PC-3 (cell line): ENCODE measurements at regions not wholly inside any gene's neighbourhood (a gene's known extent, or its start where the extent isn't known, plus 50 kb on each side); places are given as distances from the start of the nearest gene placed in this dataset.

Experiments used
- ATAC-seq: fragments of 200-7000 bp; cut with Tn5 transposase; 2 replicates; pipeline ENCODE4 v1.9.1; 2020; ENCODE audit warnings: mild to moderate bottlenecking, moderate library complexity
- BruUV-seq: library from RNA; stranded (reverse); fragments of 400-500 nt; replicated peaks from 2 replicates; lab custom pipeline; 2021; lab: Mats Ljungman, UMichigan
- CTCF ChIA-PET: fragments of 300-600 bp; sonication (Branson Sonifier 250); formaldehyde crosslinking; loops from one replicate; lab custom pipeline; 2022; ENCODE audit warnings: antibody characterized with exemption; lab: Charles Lee
- POLR2A ChIA-PET: fragments of 300-600 bp; sonication (Branson Sonifier 250); formaldehyde crosslinking; loops from one replicate; lab custom pipeline; 2022; ENCODE audit warnings: antibody characterized with exemption; ENCODE audit not compliant: unreplicated experiment; lab: Charles Lee
- DNase-seq: peaks from one replicate; pipeline ENCODE4 v3.0.0-alpha.2; 2015
- H2AFZ ChIP-seq: fragments of 300-600 bp; sonication (generic); 2 replicates; pipeline ENCODE4 v1.6.0; 2016; ENCODE audit warnings: antibody characterized with exemption, low read length
- H3F3A ChIP-seq: fragments of 300-600 bp; sonication (generic); one replicate; pipeline ENCODE4 v1.6.0; 2017; ENCODE audit warnings: antibody characterized with exemption, low read length, control low read depth, mild to moderate bottlenecking; ENCODE audit not compliant: unreplicated experiment
- H3K27ac ChIP-seq: fragments of 300-600 bp; sonication (generic); 2 replicates; pipeline ENCODE4 v1.5.1; 2016; ENCODE audit warnings: mild to moderate bottlenecking, low read length
- H3K27me3 ChIP-seq: fragments of 300-600 bp; sonication (generic); 2 replicates; pipeline ENCODE4 v1.6.1; 2016; ENCODE audit warnings: low read length, mixed read lengths
- H3K36me3 ChIP-seq: fragments of 300-600 bp; sonication (generic); 2 replicates; pipeline ENCODE4 v1.6.1; 2016; ENCODE audit warnings: low read depth, mixed run types, low read length, mixed read lengths
- H3K4me1 ChIP-seq: fragments of 300-600 bp; sonication (generic); 2 replicates; pipeline ENCODE4 v1.5.1; 2016; ENCODE audit warnings: low read length; ENCODE audit not compliant: insufficient read depth
- H3K4me2 ChIP-seq: fragments of 300-600 bp; sonication (generic); 2 replicates; pipeline ENCODE4 v1.6.0; 2016; ENCODE audit warnings: low read length
- H3K4me3 ChIP-seq: fragments of 300-600 bp; sonication (generic); 2 replicates; pipeline ENCODE4 v1.5.1; 2016; ENCODE audit warnings: mild to moderate bottlenecking, low read length, mixed read lengths
- H3K79me2 ChIP-seq: fragments of 300-600 bp; sonication (generic); 2 replicates; pipeline ENCODE4 v1.6.1; 2017; ENCODE audit warnings: low read length, mixed read lengths
- H3K9ac ChIP-seq: fragments of 300-600 bp; sonication (generic); 2 replicates; pipeline ENCODE4 v1.6.0; 2016; ENCODE audit warnings: mild to moderate bottlenecking, low read length
- H3K9me2 ChIP-seq: fragments of 300-600 bp; sonication (generic); replicated peaks from 2 replicates; pipeline ENCODE4 v1.6.1; 2016; ENCODE audit warnings: mixed run types, low read length, mixed read lengths
- H3K9me3 ChIP-seq: fragments of 300-600 bp; sonication (generic); 2 replicates; pipeline ENCODE4 v1.6.1; 2016; ENCODE audit warnings: low read length, mixed read lengths
- H4K20me1 ChIP-seq: fragments of 300-600 bp; sonication (generic); 2 replicates; pipeline ENCODE4 v1.6.1; 2016; ENCODE audit warnings: low read length, mixed read lengths
- CTCF ChIP-seq: fragments of 300-600 bp; sonication (generic); conservative IDR thresholded peaks from 2 replicates; pipeline ENCODE4 v1.5.1; 2017; ENCODE audit warnings: antibody characterized with exemption, low read depth, mild to moderate bottlenecking, low read length
- EZH2 ChIP-seq: fragments of 300-600 bp; sonication (generic); IDR thresholded peaks from one replicate; pipeline ENCODE4 v1.6.1; 2017; ENCODE audit warnings: antibody characterized with exemption, mild to moderate bottlenecking, low read length; ENCODE audit not compliant: unreplicated experiment
- EZH2phosphoT487 ChIP-seq: fragments of 300-600 bp; sonication (generic); IDR thresholded peaks from 2 replicates; pipeline ENCODE4 v1.6.1; 2018; ENCODE audit warnings: mild to moderate bottlenecking, antibody characterized with exemption, low read length, borderline replicate concordance
- intact Hi-C: fragments of 100-400 bp; cut with micrococcal nuclease; formaldehyde crosslinking; loops from 2 replicates; pipeline ENCODE4 v1.9.0; 2023

DNA sequence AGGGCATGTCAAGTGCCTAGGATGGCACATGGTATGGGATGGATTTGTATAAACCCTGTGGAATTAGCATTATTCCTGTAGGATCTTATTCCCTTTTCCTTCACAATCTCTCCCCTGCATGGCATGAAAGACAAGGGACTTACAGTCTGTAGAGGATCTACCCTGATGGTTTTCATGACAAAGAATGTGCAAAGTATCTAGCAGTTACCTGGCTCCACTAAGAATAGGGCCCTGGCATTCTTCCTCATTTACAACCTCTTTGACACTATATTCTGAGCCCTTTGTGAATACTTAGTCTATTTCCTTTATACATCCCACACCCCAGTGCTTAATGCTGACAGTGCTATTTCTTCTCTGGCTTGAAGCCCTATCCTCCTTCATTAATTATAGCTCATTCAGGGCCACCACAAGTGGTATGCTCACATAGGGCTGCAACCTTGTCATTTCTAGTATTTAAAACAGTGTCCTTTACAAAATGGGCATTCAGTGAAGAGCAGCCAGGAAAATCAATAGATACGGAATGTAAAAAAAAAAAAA, 715.3 kb downstream of the NLGN4Y start:
- ATAC-seq = no peak
- Histone ChIP-seq H2AFZ (no peak overlapping the region), H3K9me2 (no peaks in the 10 kb centered on the region), H3K27ac (no peak overlapping the region), H3K27me3 (no peaks in the 10 kb centered on the region), H3K36me3 (no peaks in the 10 kb centered on the region), H3K4me1 (no peaks in the 10 kb centered on the region), H4K20me1 (no peaks in the 10 kb centered on the region), H3K4me3 (no peak overlapping the region), H3K9me3 (no peaks in the 10 kb centered on the region), H3F3A (no peaks in the 10 kb centered on the region), H3K79me2 (no peaks in the 10 kb centered on the region), H3K4me2 (no peak overlapping the region), H3K9ac (no peak overlapping the region)
- DNase-seq = no peak
- POLR2A ChIA-PET = no interaction called here
- CTCF ChIA-PET = no interaction called here
- BruUV-seq = no TSS peak
- intact Hi-C loops = no loop called here
- TF ChIP-seq EZH2phosphoT487 (no peak), EZH2 (no peak), CTCF (no peak)

DNA sequence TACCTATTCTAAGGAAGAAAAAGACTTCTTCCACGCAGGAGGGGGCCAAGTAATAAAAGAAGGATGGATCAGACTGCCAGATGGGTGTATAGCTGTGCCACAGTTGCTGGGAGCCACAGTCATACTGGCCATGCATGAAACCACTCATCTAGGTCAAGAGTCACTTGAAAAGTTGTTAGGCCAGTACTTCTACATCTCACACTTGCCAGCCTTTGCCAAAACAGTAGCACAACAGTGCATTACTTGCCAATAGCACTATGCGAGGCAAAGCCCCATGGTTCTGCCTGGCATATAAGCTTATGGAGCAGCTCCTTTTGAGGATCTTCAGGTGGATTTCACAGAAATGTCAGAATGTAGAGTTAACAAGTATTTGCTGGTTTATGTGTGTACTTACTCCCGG, 735.0 kb downstream of the NLGN4Y start:
- no TSS peak for BruUV-seq
- TF ChIP-seq CTCF = no peak

DNA sequence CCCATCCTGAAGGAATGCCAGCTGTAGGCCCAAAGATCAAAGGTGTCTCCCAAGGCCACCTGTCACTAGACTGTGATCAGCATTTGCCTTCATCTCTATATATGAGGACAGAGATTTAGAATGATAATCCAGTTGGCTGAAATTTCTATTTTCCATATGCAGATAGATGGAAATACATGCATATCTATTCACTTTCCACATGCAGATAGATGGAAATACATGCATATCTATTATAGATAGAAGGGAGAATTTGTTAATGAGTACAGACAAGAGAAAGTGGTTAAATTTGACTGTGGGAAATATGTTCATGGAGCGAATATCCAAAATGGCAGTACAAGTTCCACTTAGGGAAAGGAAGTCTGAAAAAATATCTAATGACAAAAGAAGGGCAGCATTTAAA, 762.2 kb downstream of the NLGN4Y start:
- ATAC-seq = no peak

More for the DNA sequence above, 735.0 kb downstream of the NLGN4Y start:
- H3K79me2 ChIP-seq = no peaks in the 10 kb centered on the region
- CTCF ChIA-PET = no interaction called here
- H3K4me3 ChIP-seq = no peak overlapping the region
- H3K9me2 ChIP-seq = no peaks in the 10 kb centered on the region
- DNase-seq (no peak), ATAC-seq (no peak)
- no peak overlapping the region for H3K27ac ChIP-seq
- H3K27me3 ChIP-seq = no peaks in the 10 kb centered on the region
- H3K9ac ChIP-seq = no peak overlapping the region
- no peaks in the 10 kb centered on the region for H3K9me3 ChIP-seq
- no peak overlapping the region for H3K4me2 ChIP-seq
- H3K36me3 ChIP-seq = no peaks in the 10 kb centered on the region
- H4K20me1 ChIP-seq = no peaks in the 10 kb centered on the region
- H3K4me1 ChIP-seq = no peaks in the 10 kb centered on the region
- H2AFZ ChIP-seq = no peak overlapping the region
- no peaks in the 10 kb centered on the region for H3F3A ChIP-seq
- intact Hi-C loops = no loop called here
- POLR2A ChIA-PET = no interaction called here

More for the DNA sequence above, 762.2 kb downstream of the NLGN4Y start:
- no peak overlapping the region for H3K9ac ChIP-seq
- H3K27me3 ChIP-seq = no peaks in the 10 kb centered on the region
- H3K9me2 ChIP-seq = no peaks in the 10 kb centered on the region
- H3K79me2 ChIP-seq = no peaks in the 10 kb centered on the region
- no peaks in the 10 kb centered on the region for H3F3A ChIP-seq
- H3K36me3 ChIP-seq = no peaks in the 10 kb centered on the region
- H3K4me1 ChIP-seq = no peaks in the 10 kb centered on the region
- no peak overlapping the region for H3K4me2 ChIP-seq
- no peak overlapping the region for H3K4me3 ChIP-seq
- H4K20me1 ChIP-seq = no peaks in the 10 kb centered on the region
- DNase-seq = no peak
- ChIA-PET POLR2A (no interaction called here), CTCF (no interaction called here)
- no TSS peak for BruUV-seq
- TF ChIP-seq CTCF = no peak
- TF ChIP-seq EZH2 = no peak
- TF ChIP-seq EZH2phosphoT487 = no peak
- H3K27ac ChIP-seq = no peak overlapping the region
- intact Hi-C loops = no loop called here
- no peaks in the 10 kb centered on the region for H3K9me3 ChIP-seq
- no peak overlapping the region for H2AFZ ChIP-seq
